Esophagus squamous epithelium (tissue), 4 donors: ENCODE measurements at regions not wholly inside any gene's neighbourhood (a gene's known extent, or its start where the extent isn't known, plus 50 kb on each side); places are given as distances from the start of the nearest gene placed in this dataset.

Experiments
- CTCF ChIP-seq, 6 experiments: fragments of 450-650 bp in 4 of 6; fragments of 200-600 bp in 2 of 6; sonication (generic) in 2 of 6; IDR thresholded peaks; one replicate each; pipeline ENCODE4 v1.5.1; 2016 to 2019; ENCODE audit warnings: antibody characterized with exemption in 6 of 6, mild to moderate bottlenecking in 4 of 6, moderate library complexity in 4 of 6
- POLR2A ChIP-seq, 4 donors: fragments of 450-650 bp; IDR thresholded peaks; one replicate each; pipeline ENCODE4 v1.6.1; 2017; ENCODE audit warnings: antibody characterized with exemption in 4 of 4, mild to moderate bottlenecking in 4 of 4, moderate library complexity in 3 of 4

- TF ChIP-seq POLR2A (IDR thresholded peaks at IDR 0.05) (no peak), CTCF (IDR thresholded peaks at IDR 0.05) (no peak)
Observed at GRCh38 chr2:223701761-223702160, 99.6 kb upstream of the SCG2 start.
